Urothelium cell line (cell line): ENCODE measurements at regions not wholly inside any gene's neighbourhood (a gene's known extent, or its start where the extent isn't known, plus 50 kb on each side); places are given as distances from the start of the nearest gene placed in this dataset.

Source experiments
- DNase-seq: peaks from one replicate; pipeline ENCODE4 v3.0.0; 2011; ENCODE audit warnings: low spot score, mixed read lengths
- FAIRE-seq: peaks from 2 replicates; lab custom pipeline; 2011; peaks lifted over from hg19 to GRCh38; lab: Jason Lieb, UNC

DNA sequence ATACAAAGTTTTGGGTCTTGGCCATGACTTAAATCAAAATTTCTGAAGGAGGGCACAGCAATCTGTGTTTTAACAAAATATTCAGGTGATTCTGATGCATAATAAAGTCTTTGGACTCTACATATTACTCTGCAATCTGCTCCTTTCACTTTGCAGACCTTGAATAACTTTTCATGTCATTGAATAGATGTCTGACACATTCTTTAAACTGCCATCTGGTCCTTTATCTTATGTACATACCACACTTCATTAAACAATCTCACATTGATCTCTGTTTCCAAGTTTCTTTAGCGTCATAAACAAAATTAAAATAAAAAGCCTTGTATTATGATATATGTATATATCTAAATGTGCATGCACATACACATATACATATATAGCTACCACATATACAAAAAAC lies 831.2 kb downstream of the MAFB start:
- no peak for FAIRE-seq
- no peak for DNase-seq

GRCh38 chr20:39857187-39857586 lies 831.8 kb downstream of the MAFB start:
- FAIRE-seq (no peak), DNase-seq (no peak)

- DNase-seq (no peak), FAIRE-seq (no peak)
Observed at GRCh38 chr20:39855799-39856198, 833.2 kb downstream of the MAFB start.

DNA sequence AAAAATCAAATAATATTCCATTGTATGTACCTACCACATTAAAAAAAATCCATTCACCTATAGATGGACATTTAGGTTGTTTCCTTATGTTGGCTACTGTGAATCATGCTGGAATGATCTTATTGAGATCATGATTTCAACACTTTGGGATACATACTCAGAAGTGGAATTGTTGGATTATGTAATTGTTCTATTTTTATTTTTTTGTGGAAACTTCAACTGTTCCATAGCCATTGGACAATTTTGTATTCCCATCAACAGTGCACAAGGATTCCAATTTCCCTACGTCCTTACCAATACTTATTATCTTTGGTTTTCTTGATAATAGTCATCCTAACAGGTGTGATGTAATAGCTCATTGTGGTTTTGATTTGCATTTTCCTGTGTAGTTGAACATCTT lies 834.0 kb downstream of the MAFB start:
- FAIRE-seq (no peak), DNase-seq (no peak)

DNA sequence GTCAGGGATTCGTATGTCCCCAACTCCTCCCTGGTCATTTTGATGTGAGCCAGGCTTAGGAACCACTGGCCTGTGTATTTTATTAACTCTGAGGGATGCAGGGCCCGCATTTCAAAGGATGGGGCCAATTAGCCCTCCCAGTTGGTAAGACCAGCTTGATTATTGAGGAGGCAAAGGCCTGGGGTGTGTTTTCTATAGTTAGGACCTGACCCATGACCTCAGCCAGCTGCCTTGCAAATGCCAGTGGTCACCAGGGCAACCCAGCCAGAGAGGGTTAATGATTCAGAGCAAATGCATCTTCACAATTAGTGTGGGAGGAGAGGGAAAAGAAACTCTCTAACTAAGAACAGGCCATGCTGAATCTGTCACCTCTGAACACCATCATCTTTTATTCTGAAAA lies 835.4 kb downstream of the MAFB start:
- peak; percentile 63 for DNase-seq
- FAIRE-seq, result no peak

GRCh38 chr20:39853050-39853449 lies 836.0 kb downstream of the MAFB start:
- DNase-seq (no peak), FAIRE-seq (no peak)

DNA sequence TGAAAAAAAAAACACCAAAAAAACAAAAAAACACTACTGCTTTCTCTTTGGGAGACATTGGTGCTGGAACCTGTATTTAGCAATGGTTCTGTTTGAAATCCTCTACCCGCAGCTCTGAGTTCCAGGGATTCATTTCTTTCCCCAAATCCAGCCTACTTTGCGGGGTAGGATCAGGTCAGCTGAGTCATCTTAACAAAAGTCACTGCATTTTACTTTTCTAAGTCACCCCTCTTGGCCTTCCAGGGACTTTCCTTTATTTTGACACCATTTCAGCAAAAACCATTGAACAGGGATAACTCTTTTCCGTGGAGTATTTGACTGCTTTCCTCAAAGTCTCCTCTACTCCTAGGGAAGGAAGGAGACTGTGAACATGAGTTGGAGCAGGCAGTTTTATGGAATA lies 837.6 kb downstream of the MAFB start:
- FAIRE-seq, result no peak
- DNase-seq, result no peak

- FAIRE-seq (no peak), DNase-seq (no peak)
Observed at GRCh38 chr20:39850821-39851330, 838.2 kb downstream of the MAFB start.

DNA sequence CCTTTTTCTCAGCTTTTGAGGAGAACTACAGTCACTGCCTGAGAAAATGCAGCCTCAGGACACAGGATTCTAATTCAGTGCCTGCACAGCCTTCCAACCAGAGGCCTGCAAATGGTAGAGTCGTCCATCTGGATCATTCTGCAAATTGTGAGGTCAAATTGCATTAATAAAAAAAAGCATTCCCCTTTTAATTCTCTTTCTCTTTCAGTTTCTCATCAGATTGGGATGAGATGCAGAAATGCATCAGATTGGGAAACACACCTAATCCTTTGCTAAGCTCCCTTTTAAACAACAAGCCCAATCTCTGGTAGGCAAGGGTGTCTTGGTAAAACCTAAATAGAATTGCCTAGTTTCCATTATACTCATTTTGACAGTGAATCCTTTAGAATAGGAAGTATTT lies 838.8 kb downstream of the MAFB start:
- no peak for FAIRE-seq

GRCh38 chr20:39849664-39850063 lies 839.4 kb downstream of the MAFB start:
- DNase-seq, result peak; percentile 84

More for the DNA sequence above, 838.8 kb downstream of the MAFB start:
- DNase-seq, result no peak

DNA sequence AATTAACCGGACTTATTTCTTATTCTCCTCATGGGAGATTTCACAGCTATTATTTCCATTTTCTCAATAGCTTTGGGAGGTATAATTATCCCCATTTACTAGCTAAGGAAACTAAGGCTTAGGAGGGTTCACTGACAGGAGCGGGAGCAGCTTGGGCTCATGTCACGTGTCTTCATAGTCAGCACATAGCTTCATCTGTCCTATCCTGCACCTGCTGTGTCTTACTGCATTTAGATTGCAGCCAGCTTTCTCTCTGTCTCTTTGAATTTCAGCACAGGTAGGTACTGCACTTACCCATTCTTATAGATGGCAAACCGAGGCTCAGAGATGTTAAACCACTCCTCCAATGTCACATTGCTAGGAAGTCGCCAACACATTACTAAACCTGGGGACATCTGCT lies 839.9 kb downstream of the MAFB start:
- DNase-seq, result no peak
- no peak for FAIRE-seq

More at GRCh38 chr20:39849664-39850063, 839.4 kb downstream of the MAFB start:
- FAIRE-seq, result no peak

- no peak for FAIRE-seq
Observed at GRCh38 chr20:39839399-39840119, 849.5 kb downstream of the MAFB start.

DNA sequence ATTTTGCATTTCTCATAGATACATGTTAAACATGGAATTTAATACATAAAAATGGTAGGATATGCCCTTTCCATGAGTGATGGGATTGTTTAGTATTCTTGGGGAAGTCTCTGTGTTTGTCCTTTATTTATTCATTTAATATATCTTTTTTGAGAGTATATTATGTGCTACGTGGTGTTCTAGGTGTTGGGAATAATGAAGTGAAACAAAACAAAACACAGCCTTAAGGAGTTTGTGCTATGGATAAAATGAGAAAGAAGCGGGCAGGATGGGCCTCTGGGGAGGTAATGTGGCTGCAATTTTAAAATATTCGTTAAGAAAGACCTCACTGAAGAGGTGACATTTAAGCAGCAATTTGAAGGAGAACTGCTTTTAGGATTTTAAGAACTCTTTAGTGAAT lies 851.5 kb downstream of the MAFB start:
- DNase-seq, result no peak
- FAIRE-seq, result no peak

More at GRCh38 chr20:39839399-39840119, 849.5 kb downstream of the MAFB start:
- no peak for DNase-seq

DNA sequence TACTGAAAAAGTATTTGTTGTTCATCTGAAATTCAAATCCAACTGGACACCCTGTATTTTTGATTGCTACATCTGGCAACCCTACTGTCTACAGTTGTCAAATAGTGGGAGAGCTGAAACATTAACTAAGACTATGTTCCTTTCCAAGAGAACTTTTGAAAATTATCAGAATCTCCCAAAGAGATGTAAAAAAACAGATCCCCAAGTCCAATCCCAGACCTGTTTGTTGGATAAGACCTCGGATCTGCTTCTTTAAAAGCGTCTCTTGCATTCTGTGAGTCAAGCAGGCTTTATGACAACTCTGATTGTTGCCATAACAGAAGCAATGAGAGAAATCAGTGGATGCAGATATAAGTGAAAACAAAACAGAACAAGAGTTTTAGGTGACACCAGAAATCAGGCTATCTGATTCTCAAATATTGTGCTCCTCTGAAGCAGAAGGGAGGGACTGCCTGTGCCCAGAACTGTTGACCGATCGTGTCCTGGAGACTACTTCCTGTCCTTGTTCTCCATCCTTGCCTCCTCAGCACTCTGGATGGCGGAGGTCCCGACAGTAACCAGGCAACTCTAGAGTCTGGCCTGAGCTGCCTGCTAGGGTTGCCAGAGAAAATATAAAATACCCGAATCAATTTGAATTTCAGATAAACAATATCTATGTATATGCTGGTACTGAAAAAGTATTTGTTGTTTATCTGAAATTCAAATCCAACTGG lies 853.8 kb downstream of the MAFB start:
- no peak for DNase-seq
- FAIRE-seq, result no peak

GRCh38 chr20:39830903-39831302 lies 858.1 kb downstream of the MAFB start:
- no peak for FAIRE-seq

DNA sequence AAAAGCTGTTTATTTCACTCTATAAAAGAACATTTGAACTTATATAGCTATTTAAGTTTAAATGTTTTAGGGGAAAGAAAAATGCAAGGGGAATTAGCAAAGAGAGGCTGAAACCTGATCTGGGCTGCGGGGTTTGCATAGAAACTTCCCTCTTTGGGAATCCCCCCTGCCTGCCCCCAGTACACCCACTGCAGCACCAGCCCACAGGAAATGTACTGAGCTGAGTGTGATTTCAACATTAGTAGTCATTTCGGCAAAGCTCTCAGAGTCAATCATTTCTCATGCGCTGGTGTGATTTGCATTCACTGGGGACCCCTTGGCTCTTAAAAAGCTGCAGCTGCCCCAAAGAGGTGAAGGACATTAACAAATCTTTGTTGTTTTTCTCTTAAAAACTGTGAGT lies 859.4 kb downstream of the MAFB start:
- FAIRE-seq, result no peak
- DNase-seq, result no peak

More at GRCh38 chr20:39830903-39831302, 858.1 kb downstream of the MAFB start:
- no peak for DNase-seq

DNA sequence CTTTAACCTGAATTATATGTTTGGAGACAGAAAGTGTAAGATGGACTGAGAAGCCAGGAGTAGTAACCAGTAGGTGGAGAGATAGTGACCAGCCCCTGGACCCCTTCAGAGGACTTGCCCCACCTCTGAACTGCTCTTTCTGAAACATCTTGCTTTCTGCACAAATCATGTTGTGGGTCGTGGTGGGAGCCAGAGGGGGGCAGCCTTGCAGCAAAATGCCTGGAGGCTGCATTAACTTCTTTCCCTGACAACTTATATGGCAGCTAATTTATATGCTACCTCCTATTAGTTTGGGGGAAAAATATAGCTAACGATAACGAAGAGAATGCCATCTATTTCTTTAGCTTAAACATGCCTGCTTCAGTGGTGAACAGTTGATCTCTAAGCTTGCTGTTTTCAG lies 859.8 kb downstream of the MAFB start:
- no peak for DNase-seq
- no peak for FAIRE-seq

DNA sequence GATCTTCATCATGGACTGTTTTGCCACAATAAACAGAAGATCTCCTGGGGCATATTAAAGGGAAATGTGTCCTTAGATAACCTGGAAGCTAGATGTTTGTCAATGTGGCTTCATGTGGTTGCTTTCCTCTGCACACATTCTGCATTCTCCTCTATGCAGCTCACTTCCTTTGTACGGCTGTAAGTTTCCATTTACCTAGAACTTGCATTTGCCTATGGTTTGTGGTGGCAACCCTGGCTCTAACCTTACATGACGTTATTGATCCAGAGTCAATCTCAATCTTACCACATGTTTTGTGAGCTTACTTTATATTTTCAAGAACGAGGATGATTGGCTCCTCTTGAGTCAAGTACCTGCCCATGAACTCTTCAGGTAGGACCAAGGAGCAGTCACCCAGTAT lies 863.1 kb downstream of the MAFB start:
- FAIRE-seq (peak; percentile 37), DNase-seq (peak; percentile 39)

GRCh38 chr20:39825524-39825923 lies 863.4 kb downstream of the DHX35 start:
- no peak for FAIRE-seq
- no peak for DNase-seq

DNA sequence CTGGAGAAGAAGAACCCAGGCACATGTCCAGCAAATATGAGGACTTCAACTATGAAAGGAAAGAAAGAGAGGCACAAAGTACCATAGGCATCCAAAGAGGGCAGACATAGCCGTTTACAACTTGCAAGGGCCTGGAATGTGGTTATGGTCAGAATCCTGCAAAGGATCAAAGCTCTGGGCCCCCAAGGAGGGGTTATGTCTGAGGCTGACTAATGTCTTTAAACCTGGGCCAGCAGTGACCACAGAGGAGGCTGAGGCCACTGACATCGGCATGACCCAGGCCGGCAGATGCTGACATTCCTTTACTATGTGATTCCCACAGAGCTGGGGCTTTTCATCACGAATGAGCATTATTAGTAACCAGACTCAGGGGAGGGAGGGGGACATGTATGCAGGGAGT lies 861.1 kb downstream of the DHX35 start:
- FAIRE-seq (peak; percentile 93), DNase-seq (peak; percentile 83)

- DNase-seq (peak; percentile 53), FAIRE-seq (no peak)
Observed at GRCh38 chr20:39822667-39823066, 860.5 kb downstream of the DHX35 start.

GRCh38 chr20:39813190-39813829 lies 851.2 kb downstream of the DHX35 start:
- FAIRE-seq, result no peak

More at GRCh38 chr20:39813190-39813829, 851.2 kb downstream of the DHX35 start:
- no peak for DNase-seq
